ENCODE measurements at regions not wholly inside any gene's neighbourhood (a gene's known extent, or its start where the extent isn't known, plus 50 kb on each side); places are given as distances from the start of the nearest gene placed in this dataset.
A peak's percentile ranks its signal among the peaks of the same experiment; 100 is the strongest.

- Histone ChIP-seq H3K4me1 (no peaks in the 10 kb centered on the region), H3K9ac (no peak overlapping the region), H2AFZ (no peak overlapping the region), H3K4me2 (ENCODE audit: low read length) (no peak overlapping the region), H3K79me2 (no peaks in the 10 kb centered on the region), H3K27me3 (ENCODE audit: control insufficient read depth, insufficient read depth, low read length) (no peaks in the 10 kb centered on the region), H3K27ac (no peak overlapping the region), H3K36me3 (ENCODE audit: control insufficient read depth, insufficient read depth, low read length) (no peaks in the 10 kb centered on the region), H3K4me3 (ENCODE audit: low read depth, low read length) (no peak overlapping the region), H3K9me3 (ENCODE audit: control insufficient read depth, low read length) (no peaks in the 10 kb centered on the region)
- TF ChIP-seq, protein P1, sequence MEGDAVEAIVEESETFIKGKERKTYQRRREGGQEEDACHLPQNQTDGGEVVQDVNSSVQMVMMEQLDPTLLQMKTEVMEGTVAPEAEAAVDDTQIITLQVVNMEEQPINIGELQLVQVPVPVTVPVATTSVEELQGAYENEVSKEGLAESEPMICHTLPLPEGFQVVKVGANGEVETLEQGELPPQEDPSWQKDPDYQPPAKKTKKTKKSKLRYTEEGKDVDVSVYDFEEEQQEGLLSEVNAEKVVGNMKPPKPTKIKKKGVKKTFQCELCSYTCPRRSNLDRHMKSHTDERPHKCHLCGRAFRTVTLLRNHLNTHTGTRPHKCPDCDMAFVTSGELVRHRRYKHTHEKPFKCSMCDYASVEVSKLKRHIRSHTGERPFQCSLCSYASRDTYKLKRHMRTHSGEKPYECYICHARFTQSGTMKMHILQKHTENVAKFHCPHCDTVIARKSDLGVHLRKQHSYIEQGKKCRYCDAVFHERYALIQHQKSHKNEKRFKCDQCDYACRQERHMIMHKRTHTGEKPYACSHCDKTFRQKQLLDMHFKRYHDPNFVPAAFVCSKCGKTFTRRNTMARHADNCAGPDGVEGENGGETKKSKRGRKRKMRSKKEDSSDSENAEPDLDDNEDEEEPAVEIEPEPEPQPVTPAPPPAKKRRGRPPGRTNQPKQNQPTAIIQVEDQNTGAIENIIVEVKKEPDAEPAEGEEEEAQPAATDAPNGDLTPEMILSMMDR (IDR thresholded peaks at IDR 0.05): no peak
Observed at GRCh38 chr11:21928847-21929246, 264.0 kb upstream of the ANO5 start.

- no peaks in the 10 kb centered on the region for H3K36me3 ChIP-seq (ENCODE audit: control insufficient read depth, insufficient read depth, low read length)
- no peaks in the 10 kb centered on the region for H3K4me1 ChIP-seq
- H2AFZ ChIP-seq: no peak overlapping the region
- H3K27me3 ChIP-seq (ENCODE audit: control insufficient read depth, insufficient read depth, low read length): no peaks in the 10 kb centered on the region
- H3K27ac ChIP-seq: no peak overlapping the region
- H3K4me2 ChIP-seq (ENCODE audit: low read length): no peak overlapping the region
- TF ChIP-seq, protein P1 (IDR thresholded peaks at IDR 0.05): no peak
- H3K9ac ChIP-seq: no peak overlapping the region
- no peak overlapping the region for H3K4me3 ChIP-seq (ENCODE audit: low read depth, low read length)
- no peaks in the 10 kb centered on the region for H3K79me2 ChIP-seq
- H3K9me3 ChIP-seq (ENCODE audit: control insufficient read depth, low read length): no peaks in the 10 kb centered on the region
Observed at GRCh38 chr11:21930408-21930807, 262.5 kb upstream of the ANO5 start.

- no peaks in the 10 kb centered on the region for H3K4me1 ChIP-seq
- H2AFZ ChIP-seq: no peak overlapping the region
- no peaks in the 10 kb centered on the region for H3K79me2 ChIP-seq
- H3K27me3 ChIP-seq (ENCODE audit: control insufficient read depth, insufficient read depth, low read length): no peaks in the 10 kb centered on the region
- no peak overlapping the region for H3K9ac ChIP-seq
- no peaks in the 10 kb centered on the region for H3K36me3 ChIP-seq (ENCODE audit: control insufficient read depth, insufficient read depth, low read length)
- TF ChIP-seq, protein P1 (IDR thresholded peaks at IDR 0.05): no peak
- H3K4me2 ChIP-seq (ENCODE audit: low read length): no peak overlapping the region
- H3K9me3 ChIP-seq (ENCODE audit: control insufficient read depth, low read length): no peaks in the 10 kb centered on the region
- H3K27ac ChIP-seq: no peak overlapping the region
- H3K4me3 ChIP-seq (ENCODE audit: low read depth, low read length): no peak overlapping the region
Observed at GRCh38 chr11:21931436-21932101, 261.3 kb upstream of the ANO5 start.

DNA sequence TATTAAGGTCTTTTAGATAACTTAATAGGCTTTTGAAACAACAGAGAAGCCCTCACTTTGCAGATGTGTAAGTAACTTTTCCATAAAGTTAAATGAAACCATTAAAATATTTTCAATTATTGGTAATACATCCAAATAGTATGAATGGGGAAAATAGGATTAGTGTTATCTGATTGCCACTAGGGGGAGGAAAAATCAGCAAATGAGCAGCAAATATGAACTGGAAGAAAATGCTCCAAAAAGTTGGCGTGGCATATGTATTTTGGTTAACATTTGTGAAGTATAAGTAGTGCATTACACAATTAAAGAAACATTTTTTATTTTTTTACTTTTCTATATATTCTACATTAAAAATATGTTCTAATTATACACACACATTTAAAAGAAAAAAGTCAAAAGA lies 259.8 kb upstream of the ANO5 start:
- Histone ChIP-seq H3K9ac (no peak overlapping the region), H3K4me3 (ENCODE audit: low read depth, low read length) (no peak overlapping the region)
- TF ChIP-seq, protein P1 (IDR thresholded peaks at IDR 0.05): peak; percentile 8

DNA sequence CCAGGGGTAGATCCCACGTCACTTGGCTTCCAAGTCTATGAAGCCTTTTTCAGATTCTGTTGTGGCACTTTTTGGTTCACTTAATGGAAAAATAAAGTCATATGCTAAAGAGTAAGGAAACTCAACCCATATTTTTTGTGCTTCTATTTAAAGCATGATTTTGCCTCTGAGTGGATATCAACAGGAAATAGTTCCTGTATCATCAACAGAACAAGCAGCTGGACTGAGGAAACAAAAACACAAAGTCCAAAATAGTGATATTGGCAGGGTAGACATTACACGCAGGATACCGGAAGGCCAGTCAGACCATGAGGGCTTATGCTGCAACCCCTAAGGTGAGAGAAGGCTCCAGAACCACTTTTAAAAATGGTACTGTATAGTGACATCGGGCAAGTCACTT lies 248.3 kb upstream of the ANO5 start:
- Histone ChIP-seq H3K4me1 (no peaks in the 10 kb centered on the region), H2AFZ (no peak overlapping the region), H3K4me2 (ENCODE audit: low read length) (no peak overlapping the region), H3K36me3 (ENCODE audit: control insufficient read depth, insufficient read depth, low read length) (no peaks in the 10 kb centered on the region), H3K4me3 (ENCODE audit: low read depth, low read length) (no peak overlapping the region), H3K27ac (no peak overlapping the region), H3K27me3 (ENCODE audit: control insufficient read depth, insufficient read depth, low read length) (no peaks in the 10 kb centered on the region), H3K9me3 (ENCODE audit: control insufficient read depth, low read length) (no peaks in the 10 kb centered on the region), H3K9ac (no peak overlapping the region), H3K79me2 (no peaks in the 10 kb centered on the region)
- TF ChIP-seq, protein P1 (IDR thresholded peaks at IDR 0.05): no peak

More for the DNA sequence above, 259.8 kb upstream of the ANO5 start:
- Histone ChIP-seq H3K27ac (no peak overlapping the region), H3K27me3 (ENCODE audit: control insufficient read depth, insufficient read depth, low read length) (no peaks in the 10 kb centered on the region), H3K4me1 (no peaks in the 10 kb centered on the region), H3K4me2 (ENCODE audit: low read length) (no peak overlapping the region), H2AFZ (no peak overlapping the region), H3K9me3 (ENCODE audit: control insufficient read depth, low read length) (no peaks in the 10 kb centered on the region), H3K36me3 (ENCODE audit: control insufficient read depth, insufficient read depth, low read length) (no peaks in the 10 kb centered on the region), H3K79me2 (no peaks in the 10 kb centered on the region)
